Neural cell (in vitro differentiated cells): ENCODE measurements at regions not wholly inside any gene's neighbourhood (a gene's known extent, or its start where the extent isn't known, plus 50 kb on each side); places are given as distances from the start of the nearest gene placed in this dataset.

ENCODE experiments used
- H2AFZ ChIP-seq: fragments of 200-600, 300-800 bp; sonication (generic), shearing (Covaris generic); 2 replicates; pipeline ENCODE4 v1.6.0; 2014; ENCODE audit warnings: low read depth, mild to moderate bottlenecking, antibody characterized with exemption, low read length, moderate library complexity
- H3F3A ChIP-seq: fragments of 200-600 bp; shearing (Covaris generic); 2 replicates; pipeline ENCODE4 v1.6.1; 2016; ENCODE audit warnings: mild to moderate bottlenecking, moderate library complexity, mixed read lengths, antibody characterized with exemption, low read length; ENCODE audit not compliant: insufficient read depth, poor library complexity, severe bottlenecking
- H3K27ac ChIP-seq: fragments of 200-600, 300-800 bp; sonication (generic), shearing (Covaris generic); 2 replicates; pipeline ENCODE4 v1.5.1; 2014; ENCODE audit warnings: mild to moderate bottlenecking, low read length, moderate library complexity
- H3K27me3 ChIP-seq: fragments of 300-800, 200-600 bp; sonication (generic), shearing (Covaris generic); 2 replicates; pipeline ENCODE4 v1.6.0; 2014; ENCODE audit warnings: mild to moderate bottlenecking, low read depth, low read length, moderate library complexity; ENCODE audit not compliant: insufficient read depth
- H3K36me3 ChIP-seq: fragments of 300-800, 200-600 bp; sonication (generic), shearing (Covaris generic); 2 replicates; pipeline ENCODE4 v1.5.1; 2014; ENCODE audit warnings: mild to moderate bottlenecking, antibody characterized with exemption, low read length, moderate library complexity; ENCODE audit not compliant: insufficient read depth
- H3K4me2 ChIP-seq: fragments of 300-800, 200-600 bp; sonication (generic), shearing (Covaris generic); 2 replicates; pipeline ENCODE4 v1.6.0; 2014; ENCODE audit warnings: mild to moderate bottlenecking, low read length
- H3K4me3 ChIP-seq: fragments of 300-800, 200-600 bp; sonication (generic), shearing (Covaris generic); 2 replicates; pipeline ENCODE4 v1.5.1; 2014; ENCODE audit warnings: mild to moderate bottlenecking, low read length, moderate library complexity
- H3K79me2 ChIP-seq: fragments of 200-600 bp; shearing (Covaris generic); replicated peaks from 2 replicates; pipeline ENCODE4 v1.6.0; 2014; ENCODE audit warnings: mild to moderate bottlenecking, low read length, moderate library complexity; ENCODE audit not compliant: insufficient read depth
- H3K9ac ChIP-seq: fragments of 300-800, 200-600 bp; sonication (generic), shearing (Covaris generic); 2 replicates; pipeline ENCODE4 v1.6.1; 2016; ENCODE audit warnings: mild to moderate bottlenecking, low read length, mixed read lengths
- H3K9me2 ChIP-seq: fragments of 200-600 bp; shearing (Covaris generic); 2 replicates; pipeline ENCODE4 v1.6.1; 2016; ENCODE audit warnings: mild to moderate bottlenecking, low read length, mixed read lengths; ENCODE audit not compliant: insufficient read depth
- H3K9me3 ChIP-seq: fragments of 200-600, 300-800 bp; sonication (generic), shearing (Covaris generic); 2 replicates; pipeline ENCODE4 v1.6.1; 2016; ENCODE audit warnings: mild to moderate bottlenecking, mixed run types, low read length, moderate library complexity, mixed read lengths
- H4K20me1 ChIP-seq: fragments of 200-600 bp; shearing (Covaris generic); 2 replicates; pipeline ENCODE4 v1.6.1; 2016; ENCODE audit warnings: mild to moderate bottlenecking, mixed run types; ENCODE audit not compliant: insufficient read depth
- CTCF ChIP-seq: fragments of 450-650 bp; IDR thresholded peaks from 2 replicates; pipeline ENCODE4 v1.5.1; 2014; ENCODE audit warnings: antibody characterized with exemption, mild to moderate bottlenecking, moderate library complexity; ENCODE audit not compliant: poor library complexity, severe bottlenecking
- EP300 ChIP-seq: fragments of 450-650 bp; conservative IDR thresholded peaks from 2 replicates; pipeline ENCODE4 v1.6.1; 2014; ENCODE audit warnings: antibody characterized with exemption, mild to moderate bottlenecking, moderate library complexity; ENCODE audit not compliant: poor library complexity, severe bottlenecking
- EZH2 ChIP-seq: fragments of 200-600, 300-800 bp; shearing (Covaris generic), sonication (generic); IDR thresholded peaks from 2 replicates; pipeline ENCODE4 v1.6.1; 2014; ENCODE audit warnings: antibody characterized with exemption, low read length, borderline replicate concordance, mild to moderate bottlenecking; ENCODE audit not compliant: insufficient read depth, poor library complexity, severe bottlenecking
- MXI1 ChIP-seq: fragments of 450-650 bp; conservative IDR thresholded peaks from 2 replicates; pipeline ENCODE4 v1.6.1; 2014; ENCODE audit warnings: antibody characterized with exemption, mild to moderate bottlenecking; ENCODE audit not compliant: poor library complexity, severe bottlenecking
- POLR2AphosphoS5 ChIP-seq: IDR thresholded peaks from 2 replicates; pipeline ENCODE4 v1.6.1; 2012
- RAD21 ChIP-seq: fragments of 450-650 bp; conservative IDR thresholded peaks from 2 replicates; pipeline ENCODE4 v1.6.1; 2014; ENCODE audit warnings: antibody characterized with exemption, mild to moderate bottlenecking, moderate library complexity
- SMC3 ChIP-seq: fragments of 450-650 bp; conservative IDR thresholded peaks from 2 replicates; pipeline ENCODE4 v1.6.1; 2014; ENCODE audit warnings: antibody characterized with exemption, mild to moderate bottlenecking, moderate library complexity; ENCODE audit not compliant: poor library complexity
- TAF1 ChIP-seq: IDR thresholded peaks from 2 replicates; pipeline ENCODE4 v1.6.1; 2012; ENCODE audit warnings: low read depth
- TF ChIP-seq, protein P1 (sequence below): IDR thresholded peaks from 2 replicates; pipeline ENCODE4 v1.6.1; 2012; ENCODE audit warnings: borderline replicate concordance

- H4K20me1 ChIP-seq = no peaks in the 10 kb centered on the region
- H3K79me2 ChIP-seq = no peaks in the 10 kb centered on the region
- H3K9me2 ChIP-seq = no peaks in the 10 kb centered on the region
- H3F3A ChIP-seq = no peaks in the 10 kb centered on the region
- H3K4me2 ChIP-seq = no peak overlapping the region
- H3K27me3 ChIP-seq = no peaks in the 10 kb centered on the region
- H3K9ac ChIP-seq = no peak overlapping the region
- no peaks in the 10 kb centered on the region for H3K36me3 ChIP-seq
- H3K27ac ChIP-seq = no peak overlapping the region
- no peak overlapping the region for H3K4me3 ChIP-seq
- no peak overlapping the region for H2AFZ ChIP-seq
- TF ChIP-seq EP300 (no peak), POLR2AphosphoS5 (no peak), CTCF (no peak), SMC3 (no peak), RAD21 (no peak), EZH2 (no peak), TAF1 (no peak), MXI1 (no peak)
- TF ChIP-seq, protein P1, sequence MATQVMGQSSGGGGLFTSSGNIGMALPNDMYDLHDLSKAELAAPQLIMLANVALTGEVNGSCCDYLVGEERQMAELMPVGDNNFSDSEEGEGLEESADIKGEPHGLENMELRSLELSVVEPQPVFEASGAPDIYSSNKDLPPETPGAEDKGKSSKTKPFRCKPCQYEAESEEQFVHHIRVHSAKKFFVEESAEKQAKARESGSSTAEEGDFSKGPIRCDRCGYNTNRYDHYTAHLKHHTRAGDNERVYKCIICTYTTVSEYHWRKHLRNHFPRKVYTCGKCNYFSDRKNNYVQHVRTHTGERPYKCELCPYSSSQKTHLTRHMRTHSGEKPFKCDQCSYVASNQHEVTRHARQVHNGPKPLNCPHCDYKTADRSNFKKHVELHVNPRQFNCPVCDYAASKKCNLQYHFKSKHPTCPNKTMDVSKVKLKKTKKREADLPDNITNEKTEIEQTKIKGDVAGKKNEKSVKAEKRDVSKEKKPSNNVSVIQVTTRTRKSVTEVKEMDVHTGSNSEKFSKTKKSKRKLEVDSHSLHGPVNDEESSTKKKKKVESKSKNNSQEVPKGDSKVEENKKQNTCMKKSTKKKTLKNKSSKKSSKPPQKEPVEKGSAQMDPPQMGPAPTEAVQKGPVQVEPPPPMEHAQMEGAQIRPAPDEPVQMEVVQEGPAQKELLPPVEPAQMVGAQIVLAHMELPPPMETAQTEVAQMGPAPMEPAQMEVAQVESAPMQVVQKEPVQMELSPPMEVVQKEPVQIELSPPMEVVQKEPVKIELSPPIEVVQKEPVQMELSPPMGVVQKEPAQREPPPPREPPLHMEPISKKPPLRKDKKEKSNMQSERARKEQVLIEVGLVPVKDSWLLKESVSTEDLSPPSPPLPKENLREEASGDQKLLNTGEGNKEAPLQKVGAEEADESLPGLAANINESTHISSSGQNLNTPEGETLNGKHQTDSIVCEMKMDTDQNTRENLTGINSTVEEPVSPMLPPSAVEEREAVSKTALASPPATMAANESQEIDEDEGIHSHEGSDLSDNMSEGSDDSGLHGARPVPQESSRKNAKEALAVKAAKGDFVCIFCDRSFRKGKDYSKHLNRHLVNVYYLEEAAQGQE = no peak
- H3K9me3 ChIP-seq = no peaks in the 10 kb centered on the region
Observed at GRCh38 chr1:157218671-157219070, 80.5 kb upstream of the ETV3 start.

DNA sequence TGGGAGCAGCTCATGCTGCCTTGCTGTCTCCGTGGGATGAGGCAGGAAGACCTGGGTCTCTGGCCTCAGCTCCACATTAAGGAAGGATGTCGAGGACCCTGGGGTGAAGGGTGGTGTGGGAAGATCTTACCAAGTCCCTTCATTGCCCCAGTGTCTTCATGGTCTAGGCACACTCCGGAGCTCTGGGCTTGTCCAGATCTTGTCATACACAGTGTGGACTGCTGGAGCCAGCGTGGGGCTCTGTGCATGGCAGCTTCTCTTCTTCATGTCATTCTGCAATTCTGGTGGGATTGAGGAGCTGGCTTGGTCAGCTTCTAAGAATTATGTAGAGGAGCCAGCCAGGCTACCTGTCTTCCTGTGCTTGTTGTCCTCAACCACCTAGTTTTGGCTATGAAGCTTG lies 79.3 kb upstream of the ETV3 start:
- Histone ChIP-seq H3K4me3 (no peak overlapping the region), H2AFZ (no peak overlapping the region), H3K4me2 (no peak overlapping the region), H3K9me2 (no peaks in the 10 kb centered on the region), H3K9ac (no peak overlapping the region), H4K20me1 (no peaks in the 10 kb centered on the region), H3K79me2 (no peaks in the 10 kb centered on the region), H3K27ac (no peak overlapping the region), H3K9me3 (no peaks in the 10 kb centered on the region), H3K36me3 (no peaks in the 10 kb centered on the region), H3F3A (no peaks in the 10 kb centered on the region), H3K27me3 (no peaks in the 10 kb centered on the region)
- TF ChIP-seq EP300 (no peak), POLR2AphosphoS5 (no peak), TAF1 (no peak), CTCF (no peak), SMC3 (no peak), EZH2 (no peak), MXI1 (no peak), RAD21 (no peak)
- TF ChIP-seq, protein P1 = no peak
